ENCODE measurements at regions not wholly inside any gene's neighbourhood (a gene's known extent, or its start where the extent isn't known, plus 50 kb on each side); places are given as distances from the start of the nearest gene placed in this dataset.
"Not testable (repeated sequence)": the region's sequence is repeated elsewhere in the genome, so short reads cannot be mapped to it uniquely, and the experiment has no call there.

GRCh38 chr11:110355011-110355744, 58.8 kb upstream of the RDX start:
- Histone ChIP-seq H3F3A (ENCODE audit: insufficient read depth, low read length) (no peaks in the 10 kb centered on the region), H3K4me2 (ENCODE audit: low read depth, low read length) (no peak overlapping the region), H2AFZ (ENCODE audit: low read length) (no peak overlapping the region), H3K36me3 (replicated peaks; ENCODE audit: insufficient read depth, low read length) (no peaks in the 10 kb centered on the region), H3K27me3 (replicated peaks; ENCODE audit: insufficient read depth, low read length) (no peaks in the 10 kb centered on the region), H3K9me3 (replicated peaks; ENCODE audit: insufficient read depth, low read length) (no peaks in the 10 kb centered on the region), H4K20me1 (ENCODE audit: insufficient read depth, low read length) (no peaks in the 10 kb centered on the region), H3K9me2 (replicated peaks; ENCODE audit: insufficient read depth, low read length) (no peaks in the 10 kb centered on the region), H3K79me2 (ENCODE audit: low read length) (no peaks in the 10 kb centered on the region), H3K27ac (ENCODE audit: low read length) (no peak overlapping the region), H3K9ac (ENCODE audit: low read length) (no peak overlapping the region), H3K4me1 (ENCODE audit: low read length) (no peaks in the 10 kb centered on the region), H3K4me3 (ENCODE audit: low read length) (no peak overlapping the region)
- TF ChIP-seq, protein P1, sequence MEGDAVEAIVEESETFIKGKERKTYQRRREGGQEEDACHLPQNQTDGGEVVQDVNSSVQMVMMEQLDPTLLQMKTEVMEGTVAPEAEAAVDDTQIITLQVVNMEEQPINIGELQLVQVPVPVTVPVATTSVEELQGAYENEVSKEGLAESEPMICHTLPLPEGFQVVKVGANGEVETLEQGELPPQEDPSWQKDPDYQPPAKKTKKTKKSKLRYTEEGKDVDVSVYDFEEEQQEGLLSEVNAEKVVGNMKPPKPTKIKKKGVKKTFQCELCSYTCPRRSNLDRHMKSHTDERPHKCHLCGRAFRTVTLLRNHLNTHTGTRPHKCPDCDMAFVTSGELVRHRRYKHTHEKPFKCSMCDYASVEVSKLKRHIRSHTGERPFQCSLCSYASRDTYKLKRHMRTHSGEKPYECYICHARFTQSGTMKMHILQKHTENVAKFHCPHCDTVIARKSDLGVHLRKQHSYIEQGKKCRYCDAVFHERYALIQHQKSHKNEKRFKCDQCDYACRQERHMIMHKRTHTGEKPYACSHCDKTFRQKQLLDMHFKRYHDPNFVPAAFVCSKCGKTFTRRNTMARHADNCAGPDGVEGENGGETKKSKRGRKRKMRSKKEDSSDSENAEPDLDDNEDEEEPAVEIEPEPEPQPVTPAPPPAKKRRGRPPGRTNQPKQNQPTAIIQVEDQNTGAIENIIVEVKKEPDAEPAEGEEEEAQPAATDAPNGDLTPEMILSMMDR (IDR thresholded peaks at IDR 0.05; ENCODE audit: low read length), result no peak
- TF ChIP-seq EZH2phosphoT487 (IDR thresholded peaks at IDR 0.05; ENCODE audit: low read length), result no peak
- TF ChIP-seq EZH2 (optimal IDR thresholded peaks at IDR 0.05; ENCODE audit: low read depth, low read length), result no peak
- DNase-seq, result no peak

GRCh38 chr11:110356762-110357671, 60.6 kb upstream of the RDX start:
- DNase-seq, result no peak
- no peaks in the 10 kb centered on the region for H3K4me1 ChIP-seq (ENCODE audit: low read length)
- no peak overlapping the region for H3K9ac ChIP-seq (ENCODE audit: low read length)
- no peaks in the 10 kb centered on the region for H3K27me3 ChIP-seq (replicated peaks; ENCODE audit: insufficient read depth, low read length)
- no peaks in the 10 kb centered on the region for H3F3A ChIP-seq (ENCODE audit: insufficient read depth, low read length)
- TF ChIP-seq, protein P1 (IDR thresholded peaks at IDR 0.05; ENCODE audit: low read length), result no peak
- no peak for TF ChIP-seq EZH2 (optimal IDR thresholded peaks at IDR 0.05; ENCODE audit: low read depth, low read length)
- TF ChIP-seq EZH2phosphoT487 (IDR thresholded peaks at IDR 0.05; ENCODE audit: low read length), result no peak
- H3K9me2 ChIP-seq (replicated peaks; ENCODE audit: insufficient read depth, low read length), result no peaks in the 10 kb centered on the region
- H3K4me2 ChIP-seq (ENCODE audit: low read depth, low read length), result no peak overlapping the region
- no peaks in the 10 kb centered on the region for H3K36me3 ChIP-seq (replicated peaks; ENCODE audit: insufficient read depth, low read length)
- H4K20me1 ChIP-seq (ENCODE audit: insufficient read depth, low read length), result no peaks in the 10 kb centered on the region
- no peaks in the 10 kb centered on the region for H3K9me3 ChIP-seq (replicated peaks; ENCODE audit: insufficient read depth, low read length)
- no peak overlapping the region for H3K27ac ChIP-seq (ENCODE audit: low read length)
- no peak overlapping the region for H2AFZ ChIP-seq (ENCODE audit: low read length)
- no peaks in the 10 kb centered on the region for H3K79me2 ChIP-seq (ENCODE audit: low read length)
- no peak overlapping the region for H3K4me3 ChIP-seq (ENCODE audit: low read length)

GRCh38 chr11:110358336-110358735, 61.9 kb upstream of the RDX start:
- H3F3A ChIP-seq (ENCODE audit: insufficient read depth, low read length), result no peaks in the 10 kb centered on the region
- H3K27me3 ChIP-seq (replicated peaks; ENCODE audit: insufficient read depth, low read length), result no peaks in the 10 kb centered on the region
- H3K9me2 ChIP-seq (replicated peaks; ENCODE audit: insufficient read depth, low read length), result no peaks in the 10 kb centered on the region
- H3K9me3 ChIP-seq (replicated peaks; ENCODE audit: insufficient read depth, low read length), result no peaks in the 10 kb centered on the region
- peaks cover 2% of the 10 kb centered on the region; the same call in 1 of the 2 replicates for H3K4me1 ChIP-seq (ENCODE audit: low read length)
- TF ChIP-seq EZH2phosphoT487 (IDR thresholded peaks at IDR 0.05; ENCODE audit: low read length), result no peak
- TF ChIP-seq EZH2 (optimal IDR thresholded peaks at IDR 0.05; ENCODE audit: low read depth, low read length), result no peak
- TF ChIP-seq, protein P1 (IDR thresholded peaks at IDR 0.05; ENCODE audit: low read length), result no peak
- no peak overlapping the region for H3K4me3 ChIP-seq (ENCODE audit: low read length)
- no peaks in the 10 kb centered on the region for H4K20me1 ChIP-seq (ENCODE audit: insufficient read depth, low read length)
- DNase-seq, result no peak
- H3K9ac ChIP-seq (ENCODE audit: low read length), result no peak overlapping the region
- H3K4me2 ChIP-seq (ENCODE audit: low read depth, low read length), result no peak overlapping the region
- no peak overlapping the region for H3K27ac ChIP-seq (ENCODE audit: low read length)
- H3K36me3 ChIP-seq (replicated peaks; ENCODE audit: insufficient read depth, low read length), result no peaks in the 10 kb centered on the region
- no peak overlapping the region for H2AFZ ChIP-seq (ENCODE audit: low read length)
- no peaks in the 10 kb centered on the region for H3K79me2 ChIP-seq (ENCODE audit: low read length)

DNA sequence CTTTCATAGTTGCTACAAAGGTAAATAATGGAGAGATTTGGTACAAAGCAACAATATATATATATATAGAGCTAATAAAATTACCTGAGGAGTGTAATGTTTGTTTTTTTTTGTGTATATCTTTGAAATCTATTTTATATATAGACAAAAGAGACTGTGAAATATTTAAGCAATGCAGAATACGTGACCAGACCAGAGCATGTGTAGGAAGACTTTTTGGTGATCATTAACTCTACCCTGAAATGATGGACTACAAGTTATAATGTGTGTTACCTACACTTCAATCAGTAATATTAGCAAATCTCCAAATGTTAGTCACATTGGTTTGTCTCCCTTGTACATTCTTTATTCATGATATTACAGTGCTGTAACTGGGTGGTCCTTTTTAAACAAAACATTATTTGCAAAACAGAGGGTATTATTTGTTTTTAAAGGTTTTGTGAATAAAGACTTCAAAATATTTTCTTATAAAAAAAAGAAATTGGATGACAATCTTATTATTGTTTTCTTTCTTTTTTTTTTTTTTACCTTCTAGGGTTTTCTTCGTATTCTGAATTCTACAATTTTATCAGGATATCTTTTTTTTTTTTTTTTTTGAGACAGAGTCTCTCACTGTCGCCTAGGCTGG, 64.5 kb upstream of the RDX start:
- H3K27ac ChIP-seq (ENCODE audit: low read length); H3K9me2 ChIP-seq (replicated peaks; ENCODE audit: insufficient read depth, low read length); H4K20me1 ChIP-seq (ENCODE audit: insufficient read depth, low read length); H3K4me2 ChIP-seq (ENCODE audit: low read depth, low read length); DNase-seq; H3K27me3 ChIP-seq (replicated peaks; ENCODE audit: insufficient read depth, low read length); H3K4me3 ChIP-seq (ENCODE audit: low read length); H3K9ac ChIP-seq (ENCODE audit: low read length); H3K79me2 ChIP-seq (ENCODE audit: low read length); H3F3A ChIP-seq (ENCODE audit: insufficient read depth, low read length); H3K9me3 ChIP-seq (replicated peaks; ENCODE audit: insufficient read depth, low read length); H3K36me3 ChIP-seq (replicated peaks; ENCODE audit: insufficient read depth, low read length); H2AFZ ChIP-seq (ENCODE audit: low read length); H3K4me1 ChIP-seq (ENCODE audit: low read length): not testable (repeated sequence)
